Right lobe of liver (tissue), 6 donors: ENCODE measurements at regions not wholly inside any gene's neighbourhood (a gene's known extent, or its start where the extent isn't known, plus 50 kb on each side); places are given as distances from the start of the nearest gene placed in this dataset.

Source experiments
- ATAC-seq, 4 donors: fragments of 200-7000 bp; cut with Tn5 transposase; one replicate each; pipeline ENCODE4 v1.9.1; 2020; ENCODE audit warnings: mild to moderate bottlenecking in 4 of 4, moderate library complexity in 4 of 4
- DNase-seq, 3 donors: peaks; one replicate each; pipeline ENCODE4 v3.0.0-alpha.2; 2020
- H3K27ac ChIP-seq, 3 donors: fragments of 200-600 bp; one replicate each; pipeline ENCODE4 v1.8.0; 2022
- H3K27me3 ChIP-seq, 2 donors: fragments of 200-600 bp; one replicate each; pipeline ENCODE4 v1.8.0; 2022
- H3K36me3 ChIP-seq, 4 donors: fragments of 200-600 bp; sonication (generic) in 1 of 4; one replicate each; pipeline versions ENCODE4 v1.5.1 to v1.8.0; 2017 to 2022; ENCODE audit warnings: control low read depth in 1 of 4
- H3K4me1 ChIP-seq, 4 donors: fragments of 200-600 bp; sonication (generic) in 1 of 4; one replicate each; pipeline versions ENCODE4 v1.5.1 to v1.8.0; 2017 to 2022; ENCODE audit warnings: control low read depth in 1 of 4
- H3K4me3 ChIP-seq, 3 donors: fragments of 200-600 bp; one replicate each; pipeline ENCODE4 v1.8.0; 2022
- H3K9me3 ChIP-seq, 4 donors: fragments of 200-600 bp; sonication (generic) in 1 of 4; one replicate each; pipeline versions ENCODE4 v1.5.1 to v1.8.0; 2017 to 2022; ENCODE audit warnings: control low read depth in 1 of 4
- CTCF ChIP-seq, 4 donors: fragments of 200-600 bp in 3 of 4; fragments of 450-650 bp in 1 of 4; IDR thresholded peaks; one replicate each; pipeline versions ENCODE4 v1.5.1 to v1.8.0; 2016 to 2022; ENCODE audit warnings: antibody characterized with exemption in 4 of 4, mild to moderate bottlenecking in 2 of 4
- POLR2A ChIP-seq: fragments of 450-650 bp; IDR thresholded peaks from one replicate; pipeline ENCODE4 v1.6.1; 2017; ENCODE audit warnings: antibody characterized with exemption, mild to moderate bottlenecking
- WGBS: methylation state at CpG from one replicate; pipeline ENCODE4 v1.1.6; 2018; ENCODE audit warnings: low coverage, low lambda C conversion rate; ENCODE audit not compliant: insufficient coverage; ENCODE audit errors: missing lambda C conversion rate; 5-methylcytosine and 5-hydroxymethylcytosine counted together
- intact Hi-C, 2 donors: fragments of 100-400 bp; cut with DNase I; formaldehyde crosslinking; loops; one replicate each; pipeline versions ENCODE4 v1.11.2 to v1.14.1; 2022
- donor health status: DM: no; HTN: yes; CAD: no.
- donor health status: DM: no; HTN: no; CAD: no.
- donor health status: DM: no; HTN: no; CAD: no.
- donor health status: DM: no; HTN: yes; CAD: no.
- donor health status: DM: no; HTN: yes; CAD: no.

GRCh38 chr13:44088411-44088810, 208.7 kb downstream of the LACC1 start:
- Histone ChIP-seq H3K4me1 (no peaks in the 10 kb centered on the region), H3K9me3 (no peaks in the 10 kb centered on the region), H3K36me3 (no peaks in the 10 kb centered on the region), H3K27me3 (no peaks in the 10 kb centered on the region), H3K4me3 (no peak overlapping the region), H3K27ac (no peak overlapping the region)
- 69% methylated on average over 3 of the region's 4 CpGs for WGBS
- intact Hi-C loops = no loop called here
- DNase-seq (no peak), ATAC-seq (no peak)
- TF ChIP-seq POLR2A (no peak), CTCF (IDR thresholded peaks at IDR 0.05) (no peak)

- TF ChIP-seq CTCF (IDR thresholded peaks at IDR 0.05) (no peak), POLR2A (no peak)
- Histone ChIP-seq H3K27me3 (no peaks in the 10 kb centered on the region), H3K9me3 (no peaks in the 10 kb centered on the region), H3K4me1 (no peaks in the 10 kb centered on the region), H3K36me3 (no peaks in the 10 kb centered on the region), H3K4me3 (no peak overlapping the region), H3K27ac (no peak overlapping the region)
- intact Hi-C loops = no loop called here
- WGBS = 62% methylated on average over 4 of the region's 4 CpGs
- ATAC-seq (peak in 1 of 4 donors; percentile 23), DNase-seq (no peak)
Measured at GRCh38 chr13:44088991-44089413, 209.3 kb downstream of the LACC1 start.

- H3K27me3 ChIP-seq = no peaks in the 10 kb centered on the region
- TF ChIP-seq POLR2A (no peak), CTCF (IDR thresholded peaks at IDR 0.05) (no peak)
- H3K9me3 ChIP-seq = no peaks in the 10 kb centered on the region
- H3K4me3 ChIP-seq = no peak overlapping the region
- no peak for DNase-seq
- no peaks in the 10 kb centered on the region for H3K36me3 ChIP-seq
- ATAC-seq = no peak
- 73% methylated on average over 2 of the region's 2 CpGs for WGBS
- intact Hi-C loops = no loop called here
- H3K4me1 ChIP-seq = no peaks in the 10 kb centered on the region
- no peak overlapping the region for H3K27ac ChIP-seq
Measured at GRCh38 chr13:44089452-44089851, 209.7 kb downstream of the LACC1 start.

GRCh38 chr13:44092078-44092970, 212.6 kb downstream of the LACC1 start:
- H3K27me3 ChIP-seq = no peaks in the 10 kb centered on the region
- TF ChIP-seq CTCF (IDR thresholded peaks at IDR 0.05) = no peak
- TF ChIP-seq POLR2A = no peak
- no peaks in the 10 kb centered on the region for H3K36me3 ChIP-seq
- H3K27ac ChIP-seq = no peak overlapping the region
- H3K9me3 ChIP-seq = no peaks in the 10 kb centered on the region
- ATAC-seq (no peak), DNase-seq (no peak)
- no peaks in the 10 kb centered on the region for H3K4me1 ChIP-seq
- intact Hi-C loops = no loop called here
- H3K4me3 ChIP-seq = no peak overlapping the region
- 84% methylated on average over 4 of the region's 4 CpGs for WGBS
